Neural cell (in vitro differentiated cells): ENCODE measurements at regions not wholly inside any gene's neighbourhood (a gene's known extent, or its start where the extent isn't known, plus 50 kb on each side); places are given as distances from the start of the nearest gene placed in this dataset.

Experiments used
- H2AFZ ChIP-seq: fragments of 200-600, 300-800 bp; sonication (generic), shearing (Covaris generic); 2 replicates; pipeline ENCODE4 v1.6.0; 2014; ENCODE audit warnings: low read depth, mild to moderate bottlenecking, antibody characterized with exemption, low read length, moderate library complexity
- H3F3A ChIP-seq: fragments of 200-600 bp; shearing (Covaris generic); 2 replicates; pipeline ENCODE4 v1.6.1; 2016; ENCODE audit warnings: mild to moderate bottlenecking, moderate library complexity, mixed read lengths, antibody characterized with exemption, low read length; ENCODE audit not compliant: insufficient read depth, poor library complexity, severe bottlenecking
- H3K27ac ChIP-seq: fragments of 200-600, 300-800 bp; sonication (generic), shearing (Covaris generic); 2 replicates; pipeline ENCODE4 v1.5.1; 2014; ENCODE audit warnings: mild to moderate bottlenecking, low read length, moderate library complexity
- H3K27me3 ChIP-seq: fragments of 300-800, 200-600 bp; sonication (generic), shearing (Covaris generic); 2 replicates; pipeline ENCODE4 v1.6.0; 2014; ENCODE audit warnings: mild to moderate bottlenecking, low read depth, low read length, moderate library complexity; ENCODE audit not compliant: insufficient read depth
- H3K36me3 ChIP-seq: fragments of 300-800, 200-600 bp; sonication (generic), shearing (Covaris generic); 2 replicates; pipeline ENCODE4 v1.5.1; 2014; ENCODE audit warnings: mild to moderate bottlenecking, antibody characterized with exemption, low read length, moderate library complexity; ENCODE audit not compliant: insufficient read depth
- H3K4me2 ChIP-seq: fragments of 300-800, 200-600 bp; sonication (generic), shearing (Covaris generic); 2 replicates; pipeline ENCODE4 v1.6.0; 2014; ENCODE audit warnings: mild to moderate bottlenecking, low read length
- H3K4me3 ChIP-seq: fragments of 300-800, 200-600 bp; sonication (generic), shearing (Covaris generic); 2 replicates; pipeline ENCODE4 v1.5.1; 2014; ENCODE audit warnings: mild to moderate bottlenecking, low read length, moderate library complexity
- H3K79me2 ChIP-seq: fragments of 200-600 bp; shearing (Covaris generic); replicated peaks from 2 replicates; pipeline ENCODE4 v1.6.0; 2014; ENCODE audit warnings: mild to moderate bottlenecking, low read length, moderate library complexity; ENCODE audit not compliant: insufficient read depth
- H3K9ac ChIP-seq: fragments of 300-800, 200-600 bp; sonication (generic), shearing (Covaris generic); 2 replicates; pipeline ENCODE4 v1.6.1; 2016; ENCODE audit warnings: mild to moderate bottlenecking, low read length, mixed read lengths
- H3K9me2 ChIP-seq: fragments of 200-600 bp; shearing (Covaris generic); 2 replicates; pipeline ENCODE4 v1.6.1; 2016; ENCODE audit warnings: mild to moderate bottlenecking, low read length, mixed read lengths; ENCODE audit not compliant: insufficient read depth
- H3K9me3 ChIP-seq: fragments of 200-600, 300-800 bp; sonication (generic), shearing (Covaris generic); 2 replicates; pipeline ENCODE4 v1.6.1; 2016; ENCODE audit warnings: mild to moderate bottlenecking, mixed run types, low read length, moderate library complexity, mixed read lengths
- H4K20me1 ChIP-seq: fragments of 200-600 bp; shearing (Covaris generic); 2 replicates; pipeline ENCODE4 v1.6.1; 2016; ENCODE audit warnings: mild to moderate bottlenecking, mixed run types; ENCODE audit not compliant: insufficient read depth
- EP300 ChIP-seq: fragments of 450-650 bp; conservative IDR thresholded peaks from 2 replicates; pipeline ENCODE4 v1.6.1; 2014; ENCODE audit warnings: antibody characterized with exemption, mild to moderate bottlenecking, moderate library complexity; ENCODE audit not compliant: poor library complexity, severe bottlenecking
- EZH2 ChIP-seq: fragments of 200-600, 300-800 bp; shearing (Covaris generic), sonication (generic); IDR thresholded peaks from 2 replicates; pipeline ENCODE4 v1.6.1; 2014; ENCODE audit warnings: antibody characterized with exemption, low read length, borderline replicate concordance, mild to moderate bottlenecking; ENCODE audit not compliant: insufficient read depth, poor library complexity, severe bottlenecking
- MXI1 ChIP-seq: fragments of 450-650 bp; conservative IDR thresholded peaks from 2 replicates; pipeline ENCODE4 v1.6.1; 2014; ENCODE audit warnings: antibody characterized with exemption, mild to moderate bottlenecking; ENCODE audit not compliant: poor library complexity, severe bottlenecking
- POLR2AphosphoS5 ChIP-seq: IDR thresholded peaks from 2 replicates; pipeline ENCODE4 v1.6.1; 2012
- RAD21 ChIP-seq: fragments of 450-650 bp; conservative IDR thresholded peaks from 2 replicates; pipeline ENCODE4 v1.6.1; 2014; ENCODE audit warnings: antibody characterized with exemption, mild to moderate bottlenecking, moderate library complexity
- REST ChIP-seq: IDR thresholded peaks from 2 replicates; pipeline ENCODE4 v1.6.1; 2012; ENCODE audit warnings: borderline replicate concordance
- SMC3 ChIP-seq: fragments of 450-650 bp; conservative IDR thresholded peaks from 2 replicates; pipeline ENCODE4 v1.6.1; 2014; ENCODE audit warnings: antibody characterized with exemption, mild to moderate bottlenecking, moderate library complexity; ENCODE audit not compliant: poor library complexity
- TAF1 ChIP-seq: IDR thresholded peaks from 2 replicates; pipeline ENCODE4 v1.6.1; 2012; ENCODE audit warnings: low read depth
- TF ChIP-seq, protein P1 (sequence below): fragments of 450-650 bp; IDR thresholded peaks from 2 replicates; pipeline ENCODE4 v1.5.1; 2014; ENCODE audit warnings: antibody characterized with exemption, mild to moderate bottlenecking, moderate library complexity; ENCODE audit not compliant: poor library complexity, severe bottlenecking

DNA sequence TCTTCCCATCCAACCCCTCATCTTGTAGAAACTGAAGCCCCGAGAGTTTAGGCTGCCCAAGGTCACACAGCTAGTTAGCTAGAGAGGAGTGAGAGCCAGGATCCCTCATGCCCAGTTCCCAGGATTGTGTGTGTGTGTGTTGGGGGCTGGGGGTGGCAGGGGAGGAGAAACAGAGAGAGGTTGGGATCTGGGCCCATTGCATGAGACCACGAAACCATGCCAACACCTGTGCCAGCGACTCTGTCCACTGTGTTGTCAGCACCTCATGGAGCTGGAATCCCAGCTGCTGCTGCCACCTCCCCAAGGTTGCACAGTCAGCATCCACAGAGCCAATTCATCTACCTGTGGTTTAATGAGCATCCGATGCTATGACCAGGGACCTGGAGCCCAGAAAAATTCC, 115.4 kb upstream of the ZC3H12A start:
- no peaks in the 10 kb centered on the region for H3K9me3 ChIP-seq
- H3K27me3 ChIP-seq: no peaks in the 10 kb centered on the region
- no peaks in the 10 kb centered on the region for H4K20me1 ChIP-seq
- TF ChIP-seq SMC3: no peak
- TF ChIP-seq RAD21: no peak
- no peak for TF ChIP-seq EP300
- TF ChIP-seq REST: no peak
- no peak for TF ChIP-seq POLR2AphosphoS5
- TF ChIP-seq MXI1: no peak
- no peak for TF ChIP-seq TAF1
- TF ChIP-seq, protein P1, sequence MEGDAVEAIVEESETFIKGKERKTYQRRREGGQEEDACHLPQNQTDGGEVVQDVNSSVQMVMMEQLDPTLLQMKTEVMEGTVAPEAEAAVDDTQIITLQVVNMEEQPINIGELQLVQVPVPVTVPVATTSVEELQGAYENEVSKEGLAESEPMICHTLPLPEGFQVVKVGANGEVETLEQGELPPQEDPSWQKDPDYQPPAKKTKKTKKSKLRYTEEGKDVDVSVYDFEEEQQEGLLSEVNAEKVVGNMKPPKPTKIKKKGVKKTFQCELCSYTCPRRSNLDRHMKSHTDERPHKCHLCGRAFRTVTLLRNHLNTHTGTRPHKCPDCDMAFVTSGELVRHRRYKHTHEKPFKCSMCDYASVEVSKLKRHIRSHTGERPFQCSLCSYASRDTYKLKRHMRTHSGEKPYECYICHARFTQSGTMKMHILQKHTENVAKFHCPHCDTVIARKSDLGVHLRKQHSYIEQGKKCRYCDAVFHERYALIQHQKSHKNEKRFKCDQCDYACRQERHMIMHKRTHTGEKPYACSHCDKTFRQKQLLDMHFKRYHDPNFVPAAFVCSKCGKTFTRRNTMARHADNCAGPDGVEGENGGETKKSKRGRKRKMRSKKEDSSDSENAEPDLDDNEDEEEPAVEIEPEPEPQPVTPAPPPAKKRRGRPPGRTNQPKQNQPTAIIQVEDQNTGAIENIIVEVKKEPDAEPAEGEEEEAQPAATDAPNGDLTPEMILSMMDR: no peak
- TF ChIP-seq EZH2: no peak
- H3K79me2 ChIP-seq: no peaks in the 10 kb centered on the region
- H3K27ac ChIP-seq: no peak overlapping the region
- no peaks in the 10 kb centered on the region for H3K36me3 ChIP-seq
- no peaks in the 10 kb centered on the region for H3F3A ChIP-seq
- H3K9me2 ChIP-seq: no peaks in the 10 kb centered on the region
- no peak overlapping the region for H3K9ac ChIP-seq
- no peak overlapping the region for H2AFZ ChIP-seq
- H3K4me3 ChIP-seq: no peak overlapping the region
- no peak overlapping the region for H3K4me2 ChIP-seq

DNA sequence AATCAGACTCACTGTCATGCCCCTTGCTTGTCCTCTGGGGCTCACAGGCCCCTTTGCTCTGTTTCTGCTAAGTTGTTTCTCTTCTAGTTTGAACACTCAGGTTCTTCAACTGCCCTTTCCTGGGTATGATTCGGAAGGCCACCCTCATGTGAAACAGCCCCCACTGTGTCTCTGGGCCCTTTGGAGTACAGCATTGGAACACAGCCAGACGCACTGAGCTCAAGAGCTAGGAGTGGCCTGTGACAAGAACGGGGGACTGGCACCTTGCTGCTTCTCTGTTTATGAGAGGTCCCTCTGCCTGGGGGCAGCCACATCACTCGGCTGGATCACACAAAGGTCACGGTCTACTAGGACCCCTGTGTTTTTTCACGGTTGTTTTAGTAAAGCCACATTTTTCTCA, 114.4 kb upstream of the ZC3H12A start:
- no peak overlapping the region for H2AFZ ChIP-seq
- no peaks in the 10 kb centered on the region for H3K9me2 ChIP-seq
- H3K9ac ChIP-seq: no peak overlapping the region
- no peaks in the 10 kb centered on the region for H3K27me3 ChIP-seq
- TF ChIP-seq, protein P1: no peak
- TF ChIP-seq MXI1: no peak
- TF ChIP-seq RAD21: no peak
- no peak for TF ChIP-seq EP300
- TF ChIP-seq POLR2AphosphoS5: no peak
- H3K4me2 ChIP-seq: no peak overlapping the region
- no peaks in the 10 kb centered on the region for H4K20me1 ChIP-seq
- H3K4me3 ChIP-seq: no peak overlapping the region
- no peaks in the 10 kb centered on the region for H3K36me3 ChIP-seq
- no peaks in the 10 kb centered on the region for H3K9me3 ChIP-seq
- no peaks in the 10 kb centered on the region for H3K79me2 ChIP-seq
- H3K27ac ChIP-seq: no peak overlapping the region
- H3F3A ChIP-seq: no peaks in the 10 kb centered on the region
